ENCODE measurements at regions not wholly inside any gene's neighbourhood (a gene's known extent, or its start where the extent isn't known, plus 50 kb on each side); places are given as distances from the start of the nearest gene placed in this dataset.

DNA sequence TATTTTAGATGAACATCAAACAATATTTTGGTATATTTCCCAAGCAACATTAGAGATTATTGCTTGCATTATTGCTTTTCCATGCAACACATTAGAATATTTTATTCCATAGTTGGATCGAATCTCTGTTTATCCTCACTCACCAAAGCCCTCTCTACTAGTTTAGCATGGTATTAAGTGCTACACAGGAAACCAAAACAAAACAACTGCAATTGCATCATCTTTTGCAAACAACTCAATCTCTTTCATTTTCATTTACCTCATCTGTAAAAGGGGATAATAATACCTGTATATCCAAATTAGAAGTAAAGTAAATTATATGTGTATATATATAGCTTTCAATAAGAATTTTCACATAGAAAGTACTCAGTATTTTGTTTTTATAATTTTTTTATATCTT lies 147.8 kb upstream of the PCDH9 start:
- TF ChIP-seq, protein P1, sequence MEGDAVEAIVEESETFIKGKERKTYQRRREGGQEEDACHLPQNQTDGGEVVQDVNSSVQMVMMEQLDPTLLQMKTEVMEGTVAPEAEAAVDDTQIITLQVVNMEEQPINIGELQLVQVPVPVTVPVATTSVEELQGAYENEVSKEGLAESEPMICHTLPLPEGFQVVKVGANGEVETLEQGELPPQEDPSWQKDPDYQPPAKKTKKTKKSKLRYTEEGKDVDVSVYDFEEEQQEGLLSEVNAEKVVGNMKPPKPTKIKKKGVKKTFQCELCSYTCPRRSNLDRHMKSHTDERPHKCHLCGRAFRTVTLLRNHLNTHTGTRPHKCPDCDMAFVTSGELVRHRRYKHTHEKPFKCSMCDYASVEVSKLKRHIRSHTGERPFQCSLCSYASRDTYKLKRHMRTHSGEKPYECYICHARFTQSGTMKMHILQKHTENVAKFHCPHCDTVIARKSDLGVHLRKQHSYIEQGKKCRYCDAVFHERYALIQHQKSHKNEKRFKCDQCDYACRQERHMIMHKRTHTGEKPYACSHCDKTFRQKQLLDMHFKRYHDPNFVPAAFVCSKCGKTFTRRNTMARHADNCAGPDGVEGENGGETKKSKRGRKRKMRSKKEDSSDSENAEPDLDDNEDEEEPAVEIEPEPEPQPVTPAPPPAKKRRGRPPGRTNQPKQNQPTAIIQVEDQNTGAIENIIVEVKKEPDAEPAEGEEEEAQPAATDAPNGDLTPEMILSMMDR (IDR thresholded peaks at IDR 0.05): no peak
- no peak for TF ChIP-seq EP300 (IDR thresholded peaks at IDR 0.05)
